ENCODE measurements at regions not wholly inside any gene's neighbourhood (a gene's known extent, or its start where the extent isn't known, plus 50 kb on each side); places are given as distances from the start of the nearest gene placed in this dataset.
"Not testable (repeated sequence)": the region's sequence is repeated elsewhere in the genome, so short reads cannot be mapped to it uniquely, and the experiment has no call there.

GRCh38 chr12:86959766-86960458 lies 703.7 kb upstream of the MGAT4C start:
- Mint-ChIP-seq H3K27me3 (ENCODE audit: low read depth) (no peaks in the 10 kb centered on the region), H3K4me1 (ENCODE audit: low read depth) (no peaks in the 10 kb centered on the region), H3K4me3 (no peak overlapping the region), H3K36me3 (ENCODE audit: insufficient read depth) (no peaks in the 10 kb centered on the region), H3K9me3 (peaks cover 4% of the 10 kb centered on the region)
- DNase-seq = no peak
- ATAC-seq = no peak

- Mint-ChIP-seq H3K36me3 (ENCODE audit: insufficient read depth) (no peaks in the 10 kb centered on the region), H3K27me3 (ENCODE audit: low read depth) (no peaks in the 10 kb centered on the region)
Observed at GRCh38 chr12:86950444-86950843, 694.3 kb upstream of the MGAT4C start.

GRCh38 chr12:86950043-86950442 lies 693.9 kb upstream of the MGAT4C start:
- DNase-seq (no peak), ATAC-seq (no peak)
- Mint-ChIP-seq H3K4me1 (ENCODE audit: low read depth) (no peaks in the 10 kb centered on the region), H3K4me3 (no peak overlapping the region), H3K27me3 (ENCODE audit: low read depth) (no peaks in the 10 kb centered on the region), H3K9me3 (no peaks in the 10 kb centered on the region), H3K36me3 (ENCODE audit: insufficient read depth) (no peaks in the 10 kb centered on the region)

More at GRCh38 chr12:86950444-86950843, 694.3 kb upstream of the MGAT4C start:
- Mint-ChIP-seq H3K4me1 (ENCODE audit: low read depth) (no peaks in the 10 kb centered on the region), H3K4me3 (no peak overlapping the region), H3K9me3 (no peaks in the 10 kb centered on the region)
- ATAC-seq (no peak), DNase-seq (no peak)

- no peaks in the 10 kb centered on the region for H3K4me1 Mint-ChIP-seq (ENCODE audit: low read depth)
- no peaks in the 10 kb centered on the region for H3K27me3 Mint-ChIP-seq (ENCODE audit: low read depth)
- H3K9me3 Mint-ChIP-seq = peaks cover under 1% of the 10 kb centered on the region
- no peak overlapping the region for H3K4me3 Mint-ChIP-seq
- ATAC-seq = no peak
- DNase-seq = no peak
- H3K36me3 Mint-ChIP-seq (ENCODE audit: insufficient read depth) = no peaks in the 10 kb centered on the region
Observed at GRCh38 chr12:86948851-86949250, 692.7 kb upstream of the MGAT4C start.

- Mint-ChIP-seq H3K9me3 (peaks cover 4% of the 10 kb centered on the region), H3K27me3 (ENCODE audit: low read depth) (no peaks in the 10 kb centered on the region)
- no peak for ATAC-seq
Observed at GRCh38 chr12:86945685-86946196, 689.5 kb upstream of the MGAT4C start.

GRCh38 chr12:86944197-86944819 lies 688.1 kb upstream of the MGAT4C start:
- DNase-seq; H3K4me3 Mint-ChIP-seq; H3K36me3 Mint-ChIP-seq (ENCODE audit: insufficient read depth); H3K27me3 Mint-ChIP-seq (ENCODE audit: low read depth); ATAC-seq; H3K9me3 Mint-ChIP-seq; H3K4me1 Mint-ChIP-seq (ENCODE audit: low read depth): not testable (repeated sequence)

More at GRCh38 chr12:86945685-86946196, 689.5 kb upstream of the MGAT4C start:
- no peak for DNase-seq
- H3K4me1 Mint-ChIP-seq (ENCODE audit: low read depth) = no peaks in the 10 kb centered on the region
- H3K36me3 Mint-ChIP-seq (ENCODE audit: insufficient read depth) = no peaks in the 10 kb centered on the region
- no peak overlapping the region for H3K4me3 Mint-ChIP-seq

GRCh38 chr12:86931714-86932113 lies 675.5 kb upstream of the MGAT4C start:
- Mint-ChIP-seq H3K4me1 (ENCODE audit: low read depth) (no peaks in the 10 kb centered on the region), H3K4me3 (no peak overlapping the region), H3K27me3 (ENCODE audit: low read depth) (no peaks in the 10 kb centered on the region), H3K36me3 (ENCODE audit: insufficient read depth) (no peaks in the 10 kb centered on the region), H3K9me3 (peaks cover 4% of the 10 kb centered on the region)
- DNase-seq = no peak
- ATAC-seq = no peak

- peaks cover 8% of the 10 kb centered on the region for H3K9me3 Mint-ChIP-seq
- no peak for DNase-seq
Observed at GRCh38 chr12:86929962-86930361, 673.8 kb upstream of the MGAT4C start.

GRCh38 chr12:86917121-86917520 lies 660.9 kb upstream of the MGAT4C start:
- no peak for DNase-seq
- peaks cover 11% of the 10 kb centered on the region for H3K9me3 Mint-ChIP-seq
- no peaks in the 10 kb centered on the region for H3K4me1 Mint-ChIP-seq (ENCODE audit: low read depth)
- H3K36me3 Mint-ChIP-seq (ENCODE audit: insufficient read depth) = no peaks in the 10 kb centered on the region
- H3K4me3 Mint-ChIP-seq = no peak overlapping the region
- no peaks in the 10 kb centered on the region for H3K27me3 Mint-ChIP-seq (ENCODE audit: low read depth)
- ATAC-seq = no peak

More at GRCh38 chr12:86929962-86930361, 673.8 kb upstream of the MGAT4C start:
- no peaks in the 10 kb centered on the region for H3K36me3 Mint-ChIP-seq (ENCODE audit: insufficient read depth)
- no peaks in the 10 kb centered on the region for H3K27me3 Mint-ChIP-seq (ENCODE audit: low read depth)
- H3K4me3 Mint-ChIP-seq = no peak overlapping the region
- no peak for ATAC-seq
- H3K4me1 Mint-ChIP-seq (ENCODE audit: low read depth) = no peaks in the 10 kb centered on the region

- Mint-ChIP-seq H3K27me3 (ENCODE audit: low read depth) (no peaks in the 10 kb centered on the region), H3K4me3 (no peak overlapping the region), H3K9me3 (peaks cover 7% of the 10 kb centered on the region), H3K36me3 (ENCODE audit: insufficient read depth) (no peaks in the 10 kb centered on the region), H3K4me1 (ENCODE audit: low read depth) (no peaks in the 10 kb centered on the region)
- DNase-seq (no peak), ATAC-seq (no peak)
Observed at GRCh38 chr12:86914721-86915120, 658.5 kb upstream of the MGAT4C start.

- no peak overlapping the region for H3K4me3 Mint-ChIP-seq
- no peaks in the 10 kb centered on the region for H3K27me3 Mint-ChIP-seq (ENCODE audit: low read depth)
- no peak for ATAC-seq
- no peaks in the 10 kb centered on the region for H3K36me3 Mint-ChIP-seq (ENCODE audit: insufficient read depth)
- no peaks in the 10 kb centered on the region for H3K4me1 Mint-ChIP-seq (ENCODE audit: low read depth)
- DNase-seq = no peak
- H3K9me3 Mint-ChIP-seq = peaks cover 4% of the 10 kb centered on the region
Observed at GRCh38 chr12:86911973-86912372, 655.8 kb upstream of the MGAT4C start.

GRCh38 chr12:86903159-86903558 lies 647.0 kb upstream of the MGAT4C start:
- peaks cover 12% of the 10 kb centered on the region for H3K9me3 Mint-ChIP-seq
- no peaks in the 10 kb centered on the region for H3K4me1 Mint-ChIP-seq (ENCODE audit: low read depth)
- DNase-seq = no peak
- no peak overlapping the region for H3K4me3 Mint-ChIP-seq
- H3K27me3 Mint-ChIP-seq (ENCODE audit: low read depth) = no peaks in the 10 kb centered on the region
- no peaks in the 10 kb centered on the region for H3K36me3 Mint-ChIP-seq (ENCODE audit: insufficient read depth)
- ATAC-seq = no peak

GRCh38 chr12:86860776-86861175 lies 604.6 kb upstream of the MGAT4C start:
- Mint-ChIP-seq H3K4me3 (no peak overlapping the region), H3K36me3 (ENCODE audit: insufficient read depth) (no peaks in the 10 kb centered on the region), H3K4me1 (ENCODE audit: low read depth) (no peaks in the 10 kb centered on the region), H3K27me3 (ENCODE audit: low read depth) (no peaks in the 10 kb centered on the region), H3K9me3 (peaks cover 8% of the 10 kb centered on the region)
- DNase-seq (no peak), ATAC-seq (no peak)

- Mint-ChIP-seq H3K9me3 (no peaks in the 10 kb centered on the region), H3K36me3 (ENCODE audit: insufficient read depth) (no peaks in the 10 kb centered on the region), H3K4me1 (ENCODE audit: low read depth) (no peaks in the 10 kb centered on the region), H3K4me3 (no peak overlapping the region), H3K27me3 (ENCODE audit: low read depth) (no peaks in the 10 kb centered on the region)
- DNase-seq (no peak), ATAC-seq (no peak)
Observed at GRCh38 chr12:86852451-86852850, 596.3 kb upstream of the MGAT4C start.

GRCh38 chr12:86838711-86839110 lies 582.5 kb upstream of the MGAT4C start:
- Mint-ChIP-seq H3K27me3 (ENCODE audit: low read depth) (no peaks in the 10 kb centered on the region), H3K4me3 (no peak overlapping the region), H3K9me3 (peaks cover 8% of the 10 kb centered on the region), H3K4me1 (ENCODE audit: low read depth) (no peaks in the 10 kb centered on the region), H3K36me3 (ENCODE audit: insufficient read depth) (no peaks in the 10 kb centered on the region)
- ATAC-seq (no peak), DNase-seq (no peak)
